Activated naive CD8-positive, alpha-beta T cell (primary cell): ENCODE measurements at regions not wholly inside any gene's neighbourhood (a gene's known extent, or its start where the extent isn't known, plus 50 kb on each side); places are given as distances from the start of the nearest gene placed in this dataset.
"Not testable (repeated sequence)": the region's sequence is repeated elsewhere in the genome, so short reads cannot be mapped to it uniquely, and the experiment has no call there.

ENCODE experiments used
- H3K27ac Mint-ChIP-seq: one replicate; pipeline ENCODE4 v1.8.0; 2021; ENCODE audit warnings: mixed read lengths
- H3K27me3 Mint-ChIP-seq: one replicate; pipeline ENCODE4 v1.8.0; 2021; ENCODE audit warnings: mixed read lengths
- H3K36me3 Mint-ChIP-seq: one replicate; pipeline ENCODE4 v1.8.0; 2021; ENCODE audit warnings: mixed read lengths
- H3K4me1 Mint-ChIP-seq: one replicate; pipeline ENCODE4 v1.8.0; 2021; ENCODE audit warnings: low read depth, mixed read lengths
- H3K4me3 Mint-ChIP-seq: one replicate; pipeline ENCODE4 v1.8.0; 2021; ENCODE audit warnings: mild to moderate bottlenecking, mixed read lengths
- H3K9me3 Mint-ChIP-seq: one replicate; pipeline ENCODE4 v1.8.0; 2021; ENCODE audit warnings: low read depth, mixed read lengths

DNA sequence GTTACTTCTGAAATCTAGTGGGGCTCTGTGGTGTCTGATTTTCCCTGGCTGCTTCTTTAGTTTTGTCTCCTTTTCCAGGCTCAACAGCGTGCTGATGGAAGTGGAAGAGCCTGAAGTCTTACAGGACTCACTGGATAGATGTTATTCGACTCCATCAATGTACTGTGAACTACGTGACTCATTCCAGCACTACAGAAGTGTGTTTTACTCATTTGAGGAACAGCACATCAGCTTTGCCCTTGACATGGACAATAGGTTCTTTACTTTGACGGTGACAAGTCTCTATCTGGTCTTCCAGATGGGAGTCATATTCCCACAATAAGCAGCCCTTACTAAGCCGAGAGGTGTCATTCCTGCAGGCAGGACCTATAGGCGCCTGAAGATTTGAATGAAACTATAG, 51.1 kb downstream of the NBPF8 start:
- not testable (repeated sequence) for H3K27me3 Mint-ChIP-seq, H3K9me3 Mint-ChIP-seq, H3K27ac Mint-ChIP-seq, H3K36me3 Mint-ChIP-seq, H3K4me3 Mint-ChIP-seq, H3K4me1 Mint-ChIP-seq

DNA sequence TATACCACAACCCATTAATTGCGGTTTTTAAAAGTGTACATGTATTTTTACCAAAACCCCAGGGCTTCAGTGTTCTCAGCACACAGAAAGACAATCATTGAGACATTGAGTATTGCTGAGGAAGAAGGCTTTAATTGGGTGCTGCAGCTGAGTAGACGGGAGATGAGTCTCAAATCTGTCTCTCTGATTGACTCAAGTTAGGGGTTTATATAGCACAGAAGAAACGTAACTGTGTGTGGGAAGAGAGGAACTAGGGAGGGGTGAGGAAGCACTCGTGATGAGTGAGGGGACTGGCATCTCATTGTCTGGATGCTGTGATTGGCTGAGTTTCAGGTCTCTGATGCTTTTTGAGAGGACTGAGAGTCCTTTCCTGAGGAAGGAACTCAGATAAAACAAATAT, 62.8 kb downstream of the NBPF8 start:
- not testable (repeated sequence) for H3K4me1 Mint-ChIP-seq, H3K27ac Mint-ChIP-seq, H3K27me3 Mint-ChIP-seq, H3K9me3 Mint-ChIP-seq, H3K4me3 Mint-ChIP-seq, H3K36me3 Mint-ChIP-seq

DNA sequence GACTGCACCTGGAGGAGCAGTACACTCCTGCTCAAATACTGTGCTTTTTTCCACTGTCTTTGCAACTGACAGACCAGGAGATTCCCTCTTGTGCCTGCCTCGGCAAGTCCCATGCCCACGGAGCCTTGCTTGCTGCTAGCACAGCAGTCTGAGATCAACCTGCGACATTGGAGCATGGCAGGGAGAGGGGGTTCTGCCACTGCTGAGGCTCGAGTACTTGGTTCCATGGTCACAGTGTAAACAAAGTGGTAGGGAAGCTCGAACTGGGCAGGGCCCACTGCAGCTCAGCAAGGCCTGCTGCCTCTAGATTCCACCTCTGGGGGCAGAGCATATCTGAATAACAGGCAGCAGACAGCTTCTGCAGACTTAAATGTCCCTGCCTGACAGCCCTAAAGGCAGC, 63.6 kb downstream of the NBPF8 start:
- H3K27me3 Mint-ChIP-seq, H3K9me3 Mint-ChIP-seq, H3K4me3 Mint-ChIP-seq, H3K27ac Mint-ChIP-seq, H3K4me1 Mint-ChIP-seq: not testable (repeated sequence)
- H3K36me3 Mint-ChIP-seq = peaks cover 10% of the 10 kb centered on the region

DNA sequence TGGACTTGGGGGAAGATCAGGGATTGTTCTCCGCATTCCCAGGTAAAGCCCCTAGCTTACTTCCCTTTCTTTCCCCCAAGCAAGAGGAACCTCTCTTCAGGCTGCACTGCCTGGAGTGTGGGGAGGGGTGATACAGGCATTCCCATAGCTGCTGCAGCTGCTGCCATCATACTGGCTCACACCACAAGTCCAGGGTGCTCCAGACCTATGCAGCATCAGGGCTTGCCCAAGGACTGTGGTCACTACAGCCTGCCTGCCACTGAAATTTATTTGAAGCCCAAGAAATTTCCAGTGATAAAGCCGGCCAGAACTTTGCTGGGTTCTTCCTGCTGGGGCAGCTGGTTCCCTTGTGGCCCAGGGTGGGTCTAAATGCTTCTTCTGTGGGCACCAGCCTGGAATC, 72.7 kb downstream of the NBPF8 start:
- H3K4me3 Mint-ChIP-seq, H3K9me3 Mint-ChIP-seq, H3K27me3 Mint-ChIP-seq, H3K36me3 Mint-ChIP-seq, H3K27ac Mint-ChIP-seq, H3K4me1 Mint-ChIP-seq: not testable (repeated sequence)

DNA sequence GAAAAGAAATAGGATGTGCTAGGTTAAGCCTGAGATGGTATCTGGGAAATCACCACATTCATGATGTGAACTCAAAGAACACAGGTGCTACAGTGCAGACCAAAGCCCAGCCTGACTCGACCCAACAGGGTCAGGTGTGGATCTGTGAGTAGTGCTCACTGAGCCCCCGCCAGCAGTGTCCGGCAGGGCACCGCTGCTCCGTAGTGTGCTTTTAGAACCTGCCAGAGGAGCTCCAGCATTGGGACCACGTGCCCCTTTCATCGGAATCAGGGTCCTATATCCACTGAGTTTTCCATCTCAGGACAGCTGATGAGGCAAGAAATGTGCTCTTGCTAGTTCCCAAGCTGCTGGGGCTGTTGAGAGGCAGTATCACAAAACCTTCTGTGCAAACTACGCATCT, 74.4 kb downstream of the NBPF8 start:
- H3K27ac Mint-ChIP-seq, H3K27me3 Mint-ChIP-seq, H3K4me3 Mint-ChIP-seq, H3K9me3 Mint-ChIP-seq, H3K36me3 Mint-ChIP-seq, H3K4me1 Mint-ChIP-seq: not testable (repeated sequence)

DNA sequence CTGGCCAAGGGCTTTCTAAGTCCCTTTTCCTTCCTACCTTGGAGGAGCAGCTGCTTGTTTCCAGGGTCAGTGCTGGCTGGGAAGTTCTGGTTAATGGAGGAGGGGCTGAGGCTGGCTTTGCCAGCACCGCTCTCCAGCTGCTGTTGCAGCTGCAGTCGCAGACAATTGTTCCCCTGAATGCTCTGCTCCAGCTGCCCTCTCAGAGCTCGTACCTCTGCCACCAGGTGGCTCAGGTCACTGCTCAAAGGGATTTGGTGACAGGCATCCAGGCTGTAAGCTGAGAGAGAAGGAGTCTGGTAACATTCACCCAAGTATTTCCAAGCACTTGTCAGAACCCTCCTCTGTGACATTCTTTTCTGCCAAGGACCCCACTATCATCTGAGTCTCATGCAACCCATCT, 82.3 kb downstream of the NBPF8 start:
- H3K9me3 Mint-ChIP-seq, H3K4me3 Mint-ChIP-seq, H3K36me3 Mint-ChIP-seq, H3K27me3 Mint-ChIP-seq, H3K27ac Mint-ChIP-seq, H3K4me1 Mint-ChIP-seq: not testable (repeated sequence)

DNA sequence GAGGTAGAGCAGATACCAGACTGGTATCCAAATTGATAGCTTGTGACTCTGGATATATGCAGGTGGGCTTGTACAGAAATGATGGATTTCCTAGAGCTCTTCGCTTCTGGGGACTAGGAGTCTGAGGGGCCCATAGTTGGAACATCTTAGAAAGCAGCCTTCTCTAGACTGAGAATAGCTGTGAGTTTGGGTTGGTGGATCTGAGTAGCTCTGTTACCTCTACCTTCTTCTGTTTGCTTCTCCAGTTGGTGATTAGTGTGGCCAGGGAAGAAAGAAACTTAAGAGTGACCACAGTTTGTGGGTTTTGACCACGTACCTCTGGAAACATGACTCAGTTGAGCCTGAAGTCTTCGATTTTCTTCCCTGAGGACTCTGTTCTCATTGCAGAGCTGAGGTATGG, 88.4 kb downstream of the NBPF8 start:
- H3K4me3 Mint-ChIP-seq, H3K4me1 Mint-ChIP-seq, H3K27me3 Mint-ChIP-seq, H3K9me3 Mint-ChIP-seq, H3K27ac Mint-ChIP-seq, H3K36me3 Mint-ChIP-seq: not testable (repeated sequence)

DNA sequence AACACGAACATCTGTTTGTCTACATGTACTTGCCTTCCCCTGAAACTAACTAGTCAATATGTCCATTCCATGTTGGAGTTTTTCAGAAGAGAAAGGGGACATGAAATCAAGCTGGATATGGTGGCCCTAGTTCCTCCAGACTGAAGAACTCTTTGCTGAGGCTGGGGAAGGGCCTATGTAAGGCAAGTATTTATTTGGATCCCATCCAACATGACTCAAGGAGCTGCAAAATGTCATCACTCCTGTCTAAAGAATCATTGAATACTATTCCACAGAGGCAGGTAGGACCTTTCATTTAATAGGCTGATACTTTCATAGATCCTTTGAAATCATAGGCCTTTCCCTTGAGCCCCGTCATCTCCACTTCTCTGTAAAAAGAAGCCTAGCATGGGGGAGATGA, 91.5 kb downstream of the NBPF8 start:
- H3K4me1 Mint-ChIP-seq, H3K4me3 Mint-ChIP-seq, H3K9me3 Mint-ChIP-seq, H3K36me3 Mint-ChIP-seq, H3K27me3 Mint-ChIP-seq, H3K27ac Mint-ChIP-seq: not testable (repeated sequence)

DNA sequence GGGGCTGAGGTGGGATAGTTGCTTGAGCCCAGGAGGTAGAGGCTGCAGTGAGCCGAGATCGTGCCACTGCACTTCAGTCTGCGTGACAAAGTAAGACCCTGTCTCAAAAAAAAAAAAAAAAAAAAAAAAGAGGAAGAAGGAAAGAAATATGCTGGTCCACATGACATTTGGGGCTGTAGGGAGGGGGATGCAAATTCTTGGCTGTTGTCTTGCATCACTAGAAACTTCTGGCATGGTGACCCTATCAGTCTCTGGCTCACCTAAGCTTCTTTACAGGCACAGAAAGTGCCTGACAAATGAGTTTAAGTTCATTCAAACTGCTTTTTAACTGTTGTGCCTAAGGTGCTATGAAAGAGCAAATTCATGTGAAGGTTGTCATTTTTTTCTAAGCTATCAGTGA, 93.5 kb downstream of the NBPF8 start:
- not testable (repeated sequence) for H3K4me3 Mint-ChIP-seq, H3K36me3 Mint-ChIP-seq, H3K9me3 Mint-ChIP-seq, H3K4me1 Mint-ChIP-seq, H3K27ac Mint-ChIP-seq, H3K27me3 Mint-ChIP-seq

DNA sequence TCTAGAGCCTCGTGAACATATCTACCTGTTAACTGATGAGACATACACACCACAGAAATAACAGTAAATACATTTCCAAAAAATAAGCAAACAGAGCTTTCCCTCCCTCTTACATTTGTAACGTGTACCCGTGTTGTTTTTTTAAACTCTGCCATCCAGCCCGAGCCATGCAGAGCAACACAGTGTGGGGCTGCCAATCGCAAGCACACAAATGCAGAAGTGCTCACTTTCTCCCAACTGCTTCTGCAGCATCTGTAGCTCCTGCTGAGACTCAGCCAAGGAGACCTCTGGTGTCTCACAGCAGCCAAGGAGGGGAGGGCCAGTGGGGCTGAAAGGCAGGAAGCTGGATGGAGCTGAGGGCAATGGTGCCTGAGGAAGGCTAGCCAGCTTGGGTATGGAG, 94.4 kb downstream of the NBPF8 start:
- not testable (repeated sequence) for H3K36me3 Mint-ChIP-seq, H3K9me3 Mint-ChIP-seq, H3K4me3 Mint-ChIP-seq, H3K27me3 Mint-ChIP-seq, H3K4me1 Mint-ChIP-seq, H3K27ac Mint-ChIP-seq

DNA sequence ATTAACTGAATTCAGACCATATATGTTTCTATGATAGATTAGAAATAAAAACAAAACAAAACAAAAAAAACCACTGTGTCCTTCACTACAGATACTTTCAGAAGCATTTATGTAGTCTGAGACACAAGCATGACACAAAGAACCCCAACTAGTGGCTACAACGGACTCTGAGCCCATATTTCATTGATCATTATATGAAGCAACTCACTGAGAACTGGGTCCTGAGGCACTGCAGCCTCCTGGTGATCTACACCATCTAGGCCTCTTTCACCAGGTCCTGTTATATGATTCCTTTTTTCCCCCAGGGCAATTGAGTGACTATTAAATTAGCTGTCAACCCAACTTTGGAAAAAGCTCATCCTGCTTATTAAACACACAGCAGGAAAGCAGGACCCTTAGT, 98.3 kb downstream of the NBPF8 start:
- H3K36me3 Mint-ChIP-seq, H3K4me1 Mint-ChIP-seq, H3K9me3 Mint-ChIP-seq, H3K27me3 Mint-ChIP-seq, H3K4me3 Mint-ChIP-seq, H3K27ac Mint-ChIP-seq: not testable (repeated sequence)

DNA sequence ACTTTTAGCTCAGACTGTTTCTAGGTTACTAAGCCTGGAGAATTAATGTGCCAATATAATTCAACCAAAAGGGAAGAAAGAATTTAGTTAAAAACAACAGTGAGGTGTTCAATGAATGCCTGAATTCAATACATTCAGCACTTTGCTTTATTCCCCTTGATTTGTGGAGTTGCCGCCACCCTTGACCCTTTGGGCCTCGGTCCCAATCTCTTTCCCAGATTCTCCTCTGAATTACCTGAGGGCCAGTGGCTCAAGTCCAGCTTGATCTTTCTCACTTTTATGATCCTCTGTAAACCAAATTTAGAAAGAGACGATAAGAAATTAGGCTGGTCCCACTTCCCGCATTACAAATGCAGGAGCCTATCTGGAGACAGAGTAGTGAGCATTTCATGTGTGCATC, 98.7 kb downstream of the NBPF8 start:
- H3K27ac Mint-ChIP-seq, H3K4me1 Mint-ChIP-seq, H3K9me3 Mint-ChIP-seq, H3K4me3 Mint-ChIP-seq, H3K36me3 Mint-ChIP-seq, H3K27me3 Mint-ChIP-seq: not testable (repeated sequence)

DNA sequence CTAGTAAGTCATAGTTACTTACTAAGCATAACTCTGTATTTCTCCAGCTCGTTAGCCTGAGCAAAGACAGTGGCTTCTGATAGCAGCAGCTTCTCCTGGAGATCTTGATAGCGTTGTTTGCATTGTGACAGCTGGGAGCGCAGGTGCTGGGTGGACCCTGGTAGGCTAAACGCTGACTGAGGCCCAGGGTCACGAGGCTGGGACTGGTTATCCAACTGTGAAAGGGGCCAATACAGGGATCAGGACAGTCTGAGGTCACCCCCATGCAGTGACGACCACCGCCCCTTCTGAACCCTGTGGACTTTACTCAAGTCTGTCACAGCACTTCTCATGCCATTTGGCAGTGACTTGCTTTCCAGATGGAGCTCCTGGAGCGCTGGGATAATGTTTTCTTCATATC, 104.4 kb downstream of the NBPF8 start:
- not testable (repeated sequence) for H3K9me3 Mint-ChIP-seq, H3K36me3 Mint-ChIP-seq, H3K27ac Mint-ChIP-seq, H3K4me1 Mint-ChIP-seq, H3K27me3 Mint-ChIP-seq, H3K4me3 Mint-ChIP-seq

DNA sequence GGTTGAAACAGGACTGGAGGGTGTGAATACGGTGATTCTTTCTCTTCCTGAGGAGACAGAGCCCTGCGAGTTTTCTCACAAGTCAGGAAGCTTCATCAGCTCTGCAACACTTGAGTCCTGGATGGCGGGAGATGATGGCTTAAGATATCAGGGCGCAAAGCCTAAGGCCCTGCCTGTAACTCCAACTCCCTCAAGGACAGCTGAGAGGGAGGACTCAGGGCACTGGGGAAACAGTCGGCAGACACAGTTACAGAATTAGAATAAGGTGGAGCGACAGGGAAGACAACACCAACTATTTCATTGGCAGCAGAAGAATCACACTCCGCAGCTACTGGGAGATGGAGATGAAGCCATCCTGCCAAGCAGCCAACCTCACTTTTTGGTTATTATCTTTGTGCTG, 109.6 kb downstream of the NBPF8 start:
- not testable (repeated sequence) for H3K9me3 Mint-ChIP-seq, H3K27me3 Mint-ChIP-seq, H3K27ac Mint-ChIP-seq

DNA sequence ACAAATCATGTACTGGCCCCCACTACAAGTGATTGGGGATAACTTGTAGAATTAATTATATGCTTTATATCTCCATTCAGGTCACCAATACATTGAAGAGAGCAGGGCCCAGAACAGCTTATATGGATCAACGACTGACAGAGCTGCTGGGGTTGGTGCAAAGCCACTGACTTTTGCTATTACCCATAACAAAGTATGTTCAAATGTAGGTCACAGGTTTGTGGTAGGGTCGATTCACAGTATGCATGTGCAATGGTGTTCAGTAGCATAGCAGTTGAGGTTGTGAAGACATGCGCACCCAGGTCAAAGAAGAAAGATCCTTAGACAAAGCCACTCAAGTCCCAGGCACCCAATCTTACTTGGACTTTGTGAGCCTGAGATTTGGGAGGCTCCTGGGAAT, 110.6 kb downstream of the NBPF8 start:
- not testable (repeated sequence) for H3K27ac Mint-ChIP-seq, H3K36me3 Mint-ChIP-seq, H3K4me1 Mint-ChIP-seq, H3K9me3 Mint-ChIP-seq, H3K4me3 Mint-ChIP-seq, H3K27me3 Mint-ChIP-seq

More for the DNA sequence above, 109.6 kb downstream of the NBPF8 start:
- H3K4me1 Mint-ChIP-seq, H3K36me3 Mint-ChIP-seq, H3K4me3 Mint-ChIP-seq: not testable (repeated sequence)

DNA sequence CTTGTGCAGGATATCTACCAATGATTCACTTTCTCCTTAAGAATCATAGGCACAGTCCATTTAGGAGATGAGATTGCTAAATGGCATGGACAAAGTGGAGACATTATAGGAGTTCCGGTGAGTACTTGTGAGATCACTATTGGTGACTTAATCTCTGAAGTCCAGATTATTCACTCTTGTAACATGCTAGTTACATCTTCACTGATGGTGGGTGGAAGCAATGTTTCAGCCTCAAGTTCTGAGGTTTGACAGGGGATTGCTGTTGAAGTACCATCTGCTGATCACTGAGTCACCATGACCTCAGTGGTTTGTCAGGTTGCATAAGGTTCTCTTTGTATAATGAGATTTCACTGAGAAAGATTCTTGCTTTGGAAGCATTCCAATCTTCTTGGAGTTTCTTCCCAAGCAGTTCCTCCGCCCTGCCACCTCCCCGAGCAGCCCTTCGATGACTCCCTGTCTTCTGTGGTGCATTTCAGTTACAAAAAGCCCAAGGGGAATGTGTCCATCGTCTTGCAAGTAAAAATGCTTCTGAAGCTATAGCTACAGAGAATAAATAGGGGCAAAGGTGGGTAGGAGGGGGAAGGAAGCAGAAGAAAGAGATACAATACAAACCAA, 114.7 kb downstream of the NBPF8 start:
- H3K36me3 Mint-ChIP-seq, H3K9me3 Mint-ChIP-seq, H3K27ac Mint-ChIP-seq, H3K27me3 Mint-ChIP-seq, H3K4me3 Mint-ChIP-seq: not testable (repeated sequence)
- H3K4me1 Mint-ChIP-seq = peaks cover 13% of the 10 kb centered on the region

DNA sequence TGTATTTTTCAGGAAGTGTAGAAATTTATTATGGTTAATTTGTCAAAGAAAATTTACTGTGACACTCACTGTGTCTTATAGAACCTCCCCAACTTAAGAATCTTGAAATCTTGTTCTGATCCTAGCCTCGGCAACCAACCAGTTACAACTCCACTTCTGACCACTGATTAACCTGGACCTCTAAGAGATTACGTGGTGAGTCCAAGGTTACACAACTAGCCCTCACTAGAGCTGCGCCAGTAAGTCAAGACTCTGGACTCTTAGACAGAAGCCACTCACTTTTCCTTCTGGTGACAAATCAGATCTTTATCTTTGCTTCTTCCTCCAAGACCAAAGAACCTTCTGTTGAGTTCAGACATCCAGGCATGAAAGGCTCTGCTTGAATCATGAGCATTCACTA, 116.6 kb downstream of the NBPF8 start:
- H3K4me3 Mint-ChIP-seq, H3K27ac Mint-ChIP-seq: not testable (repeated sequence)
- peaks cover 16% of the 10 kb centered on the region for H3K4me1 Mint-ChIP-seq

More for the DNA sequence above, 116.6 kb downstream of the NBPF8 start:
- not testable (repeated sequence) for H3K36me3 Mint-ChIP-seq, H3K9me3 Mint-ChIP-seq, H3K27me3 Mint-ChIP-seq
